ENCODE measurements at regions not wholly inside any gene's neighbourhood (a gene's known extent, or its start where the extent isn't known, plus 50 kb on each side); places are given as distances from the start of the nearest gene placed in this dataset.

GRCh38 chr12:43098766-43099550 lies 453.0 kb downstream of the ADAMTS20 start:
- intact Hi-C loops (cut with micrococcal nuclease) = no loop called here

- intact Hi-C loops (cut with micrococcal nuclease) = no loop called here
These were observed 453.9 kb downstream of the ADAMTS20 start for GRCh38 chr12:43098071-43098470.

GRCh38 chr12:43097471-43097870 lies 454.5 kb downstream of the ADAMTS20 start:
- intact Hi-C loops (cut with micrococcal nuclease) = no loop called here

- intact Hi-C loops (cut with micrococcal nuclease) = no loop called here
These were observed 456.2 kb downstream of the ADAMTS20 start for GRCh38 chr12:43095669-43096280.

GRCh38 chr12:43094886-43095575 lies 457.0 kb downstream of the ADAMTS20 start:
- intact Hi-C loops (cut with micrococcal nuclease) = no loop called here

GRCh38 chr12:43090981-43091380 lies 461.0 kb downstream of the ADAMTS20 start:
- intact Hi-C loops (cut with micrococcal nuclease) = no loop called here

- intact Hi-C loops (cut with micrococcal nuclease) = no loop called here
These were observed 464.6 kb downstream of the ADAMTS20 start for GRCh38 chr12:43087195-43088091.

- intact Hi-C loops (cut with micrococcal nuclease) = no loop called here
These were observed 472.5 kb downstream of the ADAMTS20 start for GRCh38 chr12:43079476-43079875.

- intact Hi-C loops (cut with micrococcal nuclease) = no loop called here
These were observed 473.0 kb downstream of the ADAMTS20 start for GRCh38 chr12:43078976-43079375.

GRCh38 chr12:43072431-43072830 lies 479.6 kb downstream of the ADAMTS20 start:
- intact Hi-C loops (cut with micrococcal nuclease) = no loop called here

- intact Hi-C loops (cut with micrococcal nuclease) = no loop called here
These were observed 480.2 kb upstream of the PRICKLE1 start for GRCh38 chr12:43069768-43070221.

- intact Hi-C loops (cut with micrococcal nuclease) = no loop called here
These were observed 476.9 kb upstream of the PRICKLE1 start for GRCh38 chr12:43066471-43066870.

GRCh38 chr12:43063650-43064049 lies 474.1 kb upstream of the PRICKLE1 start:
- intact Hi-C loops (cut with micrococcal nuclease) = no loop called here

GRCh38 chr12:43062201-43062895 lies 472.8 kb upstream of the PRICKLE1 start:
- intact Hi-C loops (cut with micrococcal nuclease) = no loop called here

GRCh38 chr12:43060742-43061141 lies 471.2 kb upstream of the PRICKLE1 start:
- intact Hi-C loops (cut with micrococcal nuclease) = no loop called here

- intact Hi-C loops (cut with micrococcal nuclease) = no loop called here
These were observed 469.1 kb upstream of the PRICKLE1 start for GRCh38 chr12:43058616-43059015.

- intact Hi-C loops (cut with micrococcal nuclease) = no loop called here
These were observed 468.0 kb upstream of the PRICKLE1 start for GRCh38 chr12:43057566-43057965.

GRCh38 chr12:43054085-43054484 lies 464.5 kb upstream of the PRICKLE1 start:
- intact Hi-C loops (cut with micrococcal nuclease) = no loop called here

GRCh38 chr12:43052441-43052840 lies 462.9 kb upstream of the PRICKLE1 start:
- intact Hi-C loops (cut with micrococcal nuclease) = no loop called here

- intact Hi-C loops (cut with micrococcal nuclease) = no loop called here
These were observed 454.7 kb upstream of the PRICKLE1 start for GRCh38 chr12:43044241-43044640.

- intact Hi-C loops (cut with micrococcal nuclease) = no loop called here
These were observed 449.4 kb upstream of the PRICKLE1 start for GRCh38 chr12:43038991-43039390.
